RPMI8226 (cell line): ENCODE measurements at regions not wholly inside any gene's neighbourhood (a gene's known extent, or its start where the extent isn't known, plus 50 kb on each side); places are given as distances from the start of the nearest gene placed in this dataset.

Experiments used
- DNase-seq: peaks from one replicate; pipeline ENCODE4 v3.0.0-alpha.2; 2015

- DNase-seq, result no peak
These were observed 61.0 kb upstream of the FGFR2 start for GRCh38 chr10:121659236-121659635.

GRCh38 chr10:121658611-121659010, 60.4 kb upstream of the FGFR2 start:
- no peak for DNase-seq

DNA sequence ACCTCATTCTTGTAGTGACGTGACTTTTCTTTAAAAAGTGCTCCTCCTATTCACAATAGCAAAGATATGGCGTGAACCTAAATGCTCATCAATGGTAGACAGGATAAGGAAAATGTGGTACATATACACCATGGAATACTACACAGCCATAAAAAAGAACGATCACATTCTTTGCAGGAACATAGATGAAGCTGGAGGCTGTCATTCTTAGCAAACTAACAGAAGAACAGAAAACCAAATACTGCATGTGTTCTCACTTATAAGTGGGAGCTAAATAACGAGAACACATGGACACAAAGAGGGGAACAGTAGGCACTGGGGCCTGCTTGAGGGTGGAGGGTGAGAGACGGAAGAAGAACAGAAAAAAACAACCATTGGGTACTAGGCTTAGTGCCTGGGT, 59.9 kb upstream of the FGFR2 start:
- no peak for DNase-seq

DNA sequence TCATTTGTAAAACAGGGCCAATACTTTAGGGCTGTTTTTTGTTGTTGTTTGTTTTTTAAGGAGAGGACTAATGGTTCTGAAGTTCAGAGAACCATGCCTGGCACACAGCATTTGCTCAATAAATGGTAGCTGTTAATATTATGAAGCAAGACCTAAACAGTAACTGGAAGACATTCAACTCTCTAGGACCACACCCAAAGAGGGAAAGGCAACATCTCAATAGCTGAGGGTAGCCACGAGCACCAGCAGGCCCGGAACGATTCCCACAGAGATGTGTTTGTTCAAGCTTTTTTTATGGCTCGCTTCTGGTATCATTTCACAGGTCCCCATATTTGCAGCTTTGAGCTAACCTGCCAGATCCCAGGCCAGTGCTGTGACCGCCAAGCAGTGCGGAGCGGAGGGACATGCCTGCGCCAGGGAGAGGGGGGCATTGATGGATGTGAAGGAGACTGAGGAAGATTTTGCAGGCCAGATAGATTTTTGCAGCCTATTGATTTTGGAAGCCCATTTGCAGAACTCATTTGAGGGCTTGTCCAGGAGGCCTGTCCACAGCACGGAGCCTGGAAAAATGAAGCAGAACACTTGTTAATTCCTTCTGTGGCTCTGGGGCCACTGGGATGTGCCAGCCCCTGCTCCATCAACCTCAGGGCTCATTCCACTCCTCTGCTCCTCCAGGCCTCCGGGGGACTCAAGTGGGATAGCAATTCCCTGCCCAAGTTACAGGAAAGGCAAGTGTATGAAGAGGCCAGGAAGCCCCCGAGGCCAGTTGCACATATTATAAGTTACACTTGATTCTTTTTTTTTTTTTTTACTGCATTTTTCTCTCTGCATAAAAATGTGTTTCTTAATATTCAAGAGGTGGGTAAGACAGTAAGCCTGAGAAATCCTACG, 57.3 kb upstream of the FGFR2 start:
- DNase-seq, result no peak

DNA sequence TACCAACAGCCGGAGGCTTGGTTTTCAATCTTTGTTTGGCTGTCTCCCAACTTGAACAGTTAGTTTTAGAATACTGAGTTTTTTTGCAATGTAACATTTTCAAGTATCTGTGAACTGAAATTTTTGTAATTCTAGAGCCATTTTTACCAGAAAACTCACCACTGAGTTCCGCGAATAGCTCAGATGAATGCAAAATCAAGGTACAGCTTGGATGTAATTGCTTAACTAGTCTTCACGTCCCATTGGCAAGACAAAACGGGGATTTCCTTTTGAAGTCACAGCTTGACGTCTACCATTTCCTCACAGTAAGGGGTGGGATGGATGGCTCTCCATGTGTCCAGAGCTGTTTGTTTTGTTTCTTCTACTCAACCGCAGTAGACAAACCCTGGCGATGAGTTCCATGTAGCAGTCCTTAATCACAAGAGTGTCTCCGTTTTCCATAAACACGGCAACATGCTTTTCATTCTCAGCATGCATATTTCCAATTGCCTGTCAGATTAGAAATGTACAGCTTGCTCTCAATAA, 55.8 kb upstream of the FGFR2 start:
- no peak for DNase-seq

- no peak for DNase-seq
These were observed 55.4 kb upstream of the FGFR2 start for GRCh38 chr10:121653608-121654007.

DNA sequence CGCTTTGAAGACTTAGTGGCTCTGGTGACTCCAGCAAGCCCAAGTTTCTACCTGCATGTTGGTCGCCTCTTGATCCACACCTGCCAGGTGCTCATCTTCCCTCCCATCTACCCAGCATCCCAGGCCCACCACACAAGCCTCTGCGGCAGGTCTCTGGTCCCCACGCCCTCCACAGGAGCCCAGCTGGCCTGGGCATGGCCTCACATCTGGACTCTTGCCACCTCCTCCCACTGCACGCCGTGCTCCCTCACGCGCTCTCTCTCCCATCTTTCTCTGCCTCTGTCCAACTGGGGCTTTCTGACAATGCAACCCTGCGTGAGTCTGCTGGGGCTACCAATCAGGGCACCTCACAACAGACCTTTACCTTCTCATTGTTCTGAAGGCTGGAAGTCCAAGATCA, 50.2 kb upstream of the FGFR2 start:
- no peak for DNase-seq

GRCh38 chr10:121648059-121648458, 49.8 kb upstream of the FGFR2 start:
- DNase-seq, result no peak
